ENCODE measurements at regions not wholly inside any gene's neighbourhood (a gene's known extent, or its start where the extent isn't known, plus 50 kb on each side); places are given as distances from the start of the nearest gene placed in this dataset.

- no peak for DNase-seq
Measured at GRCh38 chr2:21544392-21544791, 420.6 kb downstream of the TDRD15 start.

- DNase-seq = no peak
Measured at GRCh38 chr2:21552981-21553380, 429.2 kb downstream of the TDRD15 start.

GRCh38 chr2:21559351-21559750, 435.6 kb downstream of the TDRD15 start:
- DNase-seq = no peak

- no peak for DNase-seq
Measured at GRCh38 chr2:21561965-21562364, 438.2 kb downstream of the TDRD15 start.

GRCh38 chr2:21567395-21567794, 443.6 kb downstream of the TDRD15 start:
- peak; percentile 37 for DNase-seq

- no peak for DNase-seq
Measured at GRCh38 chr2:21571686-21572085, 447.9 kb downstream of the TDRD15 start.

- DNase-seq = no peak
Measured at GRCh38 chr2:21580391-21580790, 456.6 kb downstream of the TDRD15 start.

- no peak for DNase-seq
Measured at GRCh38 chr2:21585881-21586280, 462.1 kb downstream of the TDRD15 start.

- DNase-seq = no peak
Measured at GRCh38 chr2:21590026-21590690, 466.4 kb downstream of the TDRD15 start.

GRCh38 chr2:21591926-21592325, 468.2 kb downstream of the TDRD15 start:
- no peak for DNase-seq

GRCh38 chr2:21599417-21599816, 475.6 kb downstream of the TDRD15 start:
- no peak for DNase-seq

- no peak for DNase-seq
Measured at GRCh38 chr2:21602789-21603188, 479.0 kb downstream of the TDRD15 start.

GRCh38 chr2:21607572-21607971, 483.8 kb downstream of the TDRD15 start:
- DNase-seq = no peak

GRCh38 chr2:21610304-21610703, 486.5 kb downstream of the TDRD15 start:
- DNase-seq = no peak

GRCh38 chr2:21617885-21618434, 494.2 kb downstream of the TDRD15 start:
- no peak for DNase-seq

GRCh38 chr2:21620771-21621170, 497.0 kb downstream of the TDRD15 start:
- DNase-seq = no peak

GRCh38 chr2:21627938-21628337, 504.2 kb downstream of the TDRD15 start:
- no peak for DNase-seq

- DNase-seq = no peak
Measured at GRCh38 chr2:21633015-21633414, 509.2 kb downstream of the TDRD15 start.

- no peak for DNase-seq
Measured at GRCh38 chr2:21633466-21633865, 509.7 kb downstream of the TDRD15 start.

GRCh38 chr2:21633911-21634310, 510.1 kb downstream of the TDRD15 start:
- no peak for DNase-seq

- no peak for DNase-seq
Measured at GRCh38 chr2:21640046-21640445, 516.3 kb downstream of the TDRD15 start.

GRCh38 chr2:21642647-21643046, 518.9 kb downstream of the TDRD15 start:
- peak; percentile 43 for DNase-seq

- no peak for DNase-seq
Measured at GRCh38 chr2:21643180-21643579, 519.4 kb downstream of the TDRD15 start.

GRCh38 chr2:21644266-21644665, 520.5 kb downstream of the TDRD15 start:
- DNase-seq = no peak

- no peak for DNase-seq
Measured at GRCh38 chr2:21646345-21646744, 522.6 kb downstream of the TDRD15 start.
